IPS DF 6.9 (cell line): ENCODE measurements at regions not wholly inside any gene's neighbourhood (a gene's known extent, or its start where the extent isn't known, plus 50 kb on each side); places are given as distances from the start of the nearest gene placed in this dataset.
"Not testable (repeated sequence)": the region's sequence is repeated elsewhere in the genome, so short reads cannot be mapped to it uniquely, and the experiment has no call there.

Experiments used
- DNase-seq: peaks from one replicate; pipeline ENCODE4 v3.0.0-alpha.2; 2013; ENCODE audit warnings: low read depth, low spot score
- H3K27ac ChIP-seq: one replicate; pipeline ENCODE4 v1.5.1; 2013; ENCODE audit warnings: low read length, control low read depth
- H3K27me3 ChIP-seq: 2 replicates; pipeline ENCODE4 v1.6.1; 2013; ENCODE audit warnings: mild to moderate bottlenecking, low read length; ENCODE audit not compliant: control insufficient read depth, insufficient read depth
- H3K36me3 ChIP-seq: 2 replicates; pipeline ENCODE4 v1.6.1; 2013; ENCODE audit warnings: low read length; ENCODE audit not compliant: control insufficient read depth, insufficient read depth
- H3K4me1 ChIP-seq: 2 replicates; pipeline ENCODE4 v1.6.1; 2013; ENCODE audit warnings: low read length; ENCODE audit not compliant: control insufficient read depth, insufficient read depth
- H3K4me3 ChIP-seq: 2 replicates; pipeline ENCODE4 v1.5.1; 2013; ENCODE audit warnings: mild to moderate bottlenecking, low read length
- H3K9me3 ChIP-seq: 2 replicates; pipeline ENCODE4 v1.6.1; 2013; ENCODE audit warnings: low read length, inconsistent platforms; ENCODE audit not compliant: control insufficient read depth, insufficient read depth
- WGBS: extraction: QIAGEN DNeasy Blood & Tissue Kit; methylation state at CpG from one replicate; pipeline ENCODE4 v1.1.7; 2013; ENCODE audit warnings: mixed read lengths, missing lambda C conversion rate; ENCODE audit not compliant: insufficient read length, insufficient coverage; 5-methylcytosine and 5-hydroxymethylcytosine counted together

GRCh38 chr6:164612751-164613150 lies 696.7 kb downstream of the C6orf118 start:
- DNase-seq = no peak
- Histone ChIP-seq H3K27ac (no peak overlapping the region), H3K36me3 (no peaks in the 10 kb centered on the region), H3K27me3 (no peaks in the 10 kb centered on the region), H3K4me3 (no peak overlapping the region), H3K9me3 (no peaks in the 10 kb centered on the region), H3K4me1 (no peaks in the 10 kb centered on the region)
- WGBS = no CpG with 5 or more reads among the region's 3 CpGs

- not testable (repeated sequence) for H3K9me3 ChIP-seq, H3K4me1 ChIP-seq, DNase-seq, H3K4me3 ChIP-seq, H3K27ac ChIP-seq, H3K27me3 ChIP-seq, H3K36me3 ChIP-seq
- no CpG with 5 or more reads among the region's 15 CpGs for WGBS
Observed at GRCh38 chr6:164610859-164611258, 698.5 kb downstream of the C6orf118 start.

- no CpG with 5 or more reads among the region's 15 CpGs for WGBS
- H3K27ac ChIP-seq, H3K36me3 ChIP-seq: not testable (repeated sequence)
Observed at GRCh38 chr6:164602415-164602814, 707.0 kb downstream of the C6orf118 start.

GRCh38 chr6:164581563-164581962 lies 727.8 kb downstream of the C6orf118 start:
- H3K4me3 ChIP-seq = no peak overlapping the region
- no peak overlapping the region for H3K27ac ChIP-seq
- WGBS = no CpG with 5 or more reads among the region's 4 CpGs
- no peaks in the 10 kb centered on the region for H3K36me3 ChIP-seq
- no peaks in the 10 kb centered on the region for H3K4me1 ChIP-seq
- DNase-seq = no peak
- H3K27me3 ChIP-seq = no peaks in the 10 kb centered on the region
- peaks cover 4% of the 10 kb centered on the region for H3K9me3 ChIP-seq

More at GRCh38 chr6:164602415-164602814, 707.0 kb downstream of the C6orf118 start:
- not testable (repeated sequence) for H3K9me3 ChIP-seq, H3K27me3 ChIP-seq, H3K4me1 ChIP-seq, DNase-seq, H3K4me3 ChIP-seq

GRCh38 chr6:164579035-164579434 lies 730.4 kb downstream of the C6orf118 start:
- WGBS = no CpG with 5 or more reads among the region's 3 CpGs
- DNase-seq = no peak
- H3K9me3 ChIP-seq = peaks cover 4% of the 10 kb centered on the region

GRCh38 chr6:164578616-164579015 lies 730.8 kb downstream of the C6orf118 start:
- Histone ChIP-seq H3K9me3 (peaks cover 4% of the 10 kb centered on the region), H3K27ac (no peak overlapping the region), H3K4me1 (no peaks in the 10 kb centered on the region), H3K4me3 (no peak overlapping the region), H3K27me3 (no peaks in the 10 kb centered on the region), H3K36me3 (no peaks in the 10 kb centered on the region)
- WGBS = no CpG with 5 or more reads among the region's 3 CpGs
- DNase-seq = no peak

More at GRCh38 chr6:164579035-164579434, 730.4 kb downstream of the C6orf118 start:
- H3K4me1 ChIP-seq = no peaks in the 10 kb centered on the region
- no peaks in the 10 kb centered on the region for H3K27me3 ChIP-seq
- H3K36me3 ChIP-seq = no peaks in the 10 kb centered on the region
- H3K4me3 ChIP-seq = no peak overlapping the region
- no peak overlapping the region for H3K27ac ChIP-seq

GRCh38 chr6:164570801-164571200 lies 738.6 kb downstream of the C6orf118 start:
- Histone ChIP-seq H3K36me3 (no peaks in the 10 kb centered on the region), H3K4me1 (peaks cover 1% of the 10 kb centered on the region; the same call in 1 of the 2 replicates), H3K4me3 (no peak overlapping the region), H3K27ac (no peak overlapping the region), H3K27me3 (no peaks in the 10 kb centered on the region), H3K9me3 (no peaks in the 10 kb centered on the region)
- no peak for DNase-seq
- no CpG with 5 or more reads among the region's 6 CpGs for WGBS

- no peaks in the 10 kb centered on the region for H3K27me3 ChIP-seq
- no CpG with 5 or more reads among the region's 1 CpG for WGBS
- H3K27ac ChIP-seq = no peak overlapping the region
- no peak for DNase-seq
- no peaks in the 10 kb centered on the region for H3K36me3 ChIP-seq
- no peaks in the 10 kb centered on the region for H3K9me3 ChIP-seq
- peaks cover 1% of the 10 kb centered on the region; the same call in 1 of the 2 replicates for H3K4me1 ChIP-seq
- H3K4me3 ChIP-seq = no peak overlapping the region
Observed at GRCh38 chr6:164569509-164569908, 739.9 kb downstream of the C6orf118 start.

- WGBS = no CpG with 5 or more reads among the region's 2 CpGs
- no peak overlapping the region for H3K4me3 ChIP-seq
- H3K9me3 ChIP-seq = no peaks in the 10 kb centered on the region; the same call in 1 of the 2 replicates
- no peaks in the 10 kb centered on the region; the same call in 1 of the 2 replicates for H3K4me1 ChIP-seq
- H3K27me3 ChIP-seq = no peaks in the 10 kb centered on the region
- no peaks in the 10 kb centered on the region for H3K36me3 ChIP-seq
- H3K27ac ChIP-seq = no peak overlapping the region
- no peak for DNase-seq
Observed at GRCh38 chr6:164563924-164564323, 745.5 kb downstream of the C6orf118 start.

- Histone ChIP-seq H3K9me3 (no peaks in the 10 kb centered on the region; the same call in 1 of the 2 replicates), H3K27ac (no peak overlapping the region), H3K36me3 (no peaks in the 10 kb centered on the region), H3K27me3 (no peaks in the 10 kb centered on the region), H3K4me3 (no peak overlapping the region), H3K4me1 (no peaks in the 10 kb centered on the region)
- WGBS = no CpG with 5 or more reads among the region's 1 CpG
- no peak for DNase-seq
Observed at GRCh38 chr6:164561656-164562055, 747.7 kb downstream of the C6orf118 start.

GRCh38 chr6:164554700-164555476 lies 754.5 kb downstream of the C6orf118 start:
- H3K27me3 ChIP-seq = no peaks in the 10 kb centered on the region
- no peak overlapping the region for H3K4me3 ChIP-seq
- no peaks in the 10 kb centered on the region for H3K4me1 ChIP-seq
- DNase-seq = no peak
- H3K36me3 ChIP-seq = no peaks in the 10 kb centered on the region
- no CpG with 5 or more reads among the region's 10 CpGs for WGBS
- H3K27ac ChIP-seq = no peak overlapping the region
- H3K9me3 ChIP-seq = no peaks in the 10 kb centered on the region; the same call in 1 of the 2 replicates
